ENCODE measurements at regions not wholly inside any gene's neighbourhood (a gene's known extent, or its start where the extent isn't known, plus 50 kb on each side); places are given as distances from the start of the nearest gene placed in this dataset.

DNA sequence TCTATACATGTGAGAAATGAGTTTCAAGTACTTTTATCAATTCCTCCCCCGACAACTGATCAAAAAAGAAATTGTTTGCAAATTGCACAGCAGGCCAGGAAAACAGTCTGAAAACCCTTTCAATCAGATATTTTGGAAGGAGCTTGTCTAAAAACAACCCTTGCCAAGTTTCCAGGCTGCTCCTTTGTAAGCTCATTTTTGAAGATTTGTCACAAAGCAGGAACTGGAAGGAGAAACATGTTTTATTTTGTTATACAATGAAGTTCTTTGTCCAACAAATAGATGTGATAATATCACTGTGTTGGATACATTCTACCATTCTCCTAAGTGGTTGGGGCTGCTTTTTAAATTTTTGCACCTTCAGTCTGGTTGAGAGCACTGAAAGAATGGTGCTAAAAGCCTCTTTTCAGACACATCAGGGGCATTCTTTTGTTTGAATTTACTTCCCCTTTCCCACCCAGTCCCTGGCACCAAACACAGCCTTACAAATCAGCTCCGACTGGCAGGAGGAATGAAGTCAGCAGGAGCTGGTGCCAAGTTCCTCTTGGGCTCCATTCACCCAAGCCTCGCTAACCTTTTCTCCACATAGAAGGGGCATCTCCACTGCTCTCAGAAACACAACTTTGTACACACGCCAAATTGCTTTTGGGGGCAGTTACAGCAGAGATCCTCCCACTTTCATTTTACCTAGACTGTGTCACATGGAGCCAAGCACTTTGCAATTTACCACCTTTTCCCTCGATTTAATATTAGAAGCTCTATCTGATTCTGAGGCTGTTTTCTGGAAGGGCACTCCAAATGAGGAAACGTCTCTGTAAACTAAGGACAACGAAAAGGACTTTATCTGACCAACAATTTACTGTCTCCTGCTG lies 88.0 kb downstream of the C1D start:
- TF ChIP-seq, protein P1, sequence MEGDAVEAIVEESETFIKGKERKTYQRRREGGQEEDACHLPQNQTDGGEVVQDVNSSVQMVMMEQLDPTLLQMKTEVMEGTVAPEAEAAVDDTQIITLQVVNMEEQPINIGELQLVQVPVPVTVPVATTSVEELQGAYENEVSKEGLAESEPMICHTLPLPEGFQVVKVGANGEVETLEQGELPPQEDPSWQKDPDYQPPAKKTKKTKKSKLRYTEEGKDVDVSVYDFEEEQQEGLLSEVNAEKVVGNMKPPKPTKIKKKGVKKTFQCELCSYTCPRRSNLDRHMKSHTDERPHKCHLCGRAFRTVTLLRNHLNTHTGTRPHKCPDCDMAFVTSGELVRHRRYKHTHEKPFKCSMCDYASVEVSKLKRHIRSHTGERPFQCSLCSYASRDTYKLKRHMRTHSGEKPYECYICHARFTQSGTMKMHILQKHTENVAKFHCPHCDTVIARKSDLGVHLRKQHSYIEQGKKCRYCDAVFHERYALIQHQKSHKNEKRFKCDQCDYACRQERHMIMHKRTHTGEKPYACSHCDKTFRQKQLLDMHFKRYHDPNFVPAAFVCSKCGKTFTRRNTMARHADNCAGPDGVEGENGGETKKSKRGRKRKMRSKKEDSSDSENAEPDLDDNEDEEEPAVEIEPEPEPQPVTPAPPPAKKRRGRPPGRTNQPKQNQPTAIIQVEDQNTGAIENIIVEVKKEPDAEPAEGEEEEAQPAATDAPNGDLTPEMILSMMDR (IDR thresholded peaks at IDR 0.05; ENCODE audit: extremely low read depth, missing control alignments), result no peak
- no peak for DNase-seq (ENCODE audit: low spot score)

DNA sequence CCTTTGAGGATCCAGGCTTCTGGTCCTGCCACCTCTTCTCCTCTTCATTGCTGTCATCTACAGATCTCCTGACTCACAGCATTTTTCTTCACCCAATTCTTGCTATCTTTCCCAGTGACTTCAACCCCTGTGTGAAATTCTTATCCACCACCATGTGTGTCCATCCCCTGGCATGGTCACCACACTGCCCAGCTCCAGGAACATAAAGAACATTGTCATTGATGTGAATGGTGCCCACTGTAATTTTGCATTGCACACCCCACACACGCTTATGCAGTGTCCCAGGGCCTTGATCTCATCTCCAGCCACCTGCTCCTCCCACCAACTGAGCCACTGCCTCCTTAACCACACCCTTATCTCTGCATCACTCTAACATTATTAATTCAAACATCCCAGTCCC lies 85.3 kb downstream of the C1D start:
- DNase-seq (ENCODE audit: low spot score), result no peak
- TF ChIP-seq, protein P1 (IDR thresholded peaks at IDR 0.05; ENCODE audit: extremely low read depth, missing control alignments), result no peak

DNA sequence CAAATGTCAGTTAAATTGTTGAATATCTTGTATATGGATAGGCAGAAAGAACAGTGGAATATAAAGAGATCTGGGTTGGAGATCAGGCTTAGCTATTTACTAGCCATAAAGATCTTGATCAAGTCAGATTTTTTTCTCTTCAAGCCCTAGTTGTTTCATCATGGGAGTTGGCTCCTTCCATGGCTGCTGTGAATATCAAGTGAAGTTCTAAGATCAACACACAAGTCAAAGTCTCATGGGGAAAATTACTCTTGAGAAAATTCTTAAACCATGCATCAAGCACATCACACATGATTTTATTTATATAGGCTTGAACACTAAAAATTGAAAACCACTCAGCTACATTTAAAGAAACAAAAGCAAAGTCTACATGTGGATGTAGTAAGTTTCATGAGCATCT lies 79.8 kb downstream of the C1D start:
- no peak for DNase-seq (ENCODE audit: low spot score)
- TF ChIP-seq, protein P1 (IDR thresholded peaks at IDR 0.05; ENCODE audit: extremely low read depth, missing control alignments), result no peak

DNA sequence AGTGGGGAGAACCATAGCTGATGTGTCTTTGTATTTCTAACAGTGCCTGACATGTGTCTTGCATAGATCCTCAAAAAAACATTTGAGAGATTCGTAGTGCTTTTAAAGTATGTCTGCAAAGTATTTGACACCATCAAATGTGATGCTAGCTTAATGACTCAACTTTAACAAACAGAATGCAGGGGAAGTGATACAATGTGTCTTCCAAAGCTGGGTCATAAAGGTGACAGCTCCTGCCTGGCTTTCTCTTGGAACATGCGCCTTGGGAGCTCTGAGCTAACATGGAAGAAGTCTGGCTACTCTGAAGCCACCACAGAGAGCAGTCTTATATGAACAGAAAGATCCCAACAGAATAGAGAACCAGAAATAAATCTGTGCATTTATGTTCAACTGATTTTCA lies 78.2 kb downstream of the C1D start:
- TF ChIP-seq, protein P1 (IDR thresholded peaks at IDR 0.05; ENCODE audit: extremely low read depth, missing control alignments), result no peak
- DNase-seq (ENCODE audit: low spot score), result no peak

DNA sequence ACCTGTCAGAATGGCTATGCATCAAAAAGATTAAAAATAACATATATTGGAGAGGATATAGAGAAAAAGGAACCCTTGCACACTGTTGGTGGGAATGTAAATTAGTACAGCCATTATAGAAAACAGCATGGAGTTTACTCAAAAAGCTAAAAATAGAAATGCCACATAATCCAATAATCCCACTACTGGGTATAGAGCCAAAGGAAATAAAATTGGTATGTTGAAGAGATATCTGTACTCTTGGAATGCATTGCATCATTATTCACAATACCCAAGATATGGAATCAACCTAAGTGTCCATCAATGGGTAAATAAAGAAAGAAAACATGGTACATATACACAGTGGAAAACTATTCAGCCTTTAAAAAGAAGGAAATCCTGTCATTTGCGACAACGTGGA lies 77.2 kb downstream of the C1D start:
- TF ChIP-seq, protein P1 (IDR thresholded peaks at IDR 0.05; ENCODE audit: extremely low read depth, missing control alignments), result no peak
- no peak for DNase-seq (ENCODE audit: low spot score)

DNA sequence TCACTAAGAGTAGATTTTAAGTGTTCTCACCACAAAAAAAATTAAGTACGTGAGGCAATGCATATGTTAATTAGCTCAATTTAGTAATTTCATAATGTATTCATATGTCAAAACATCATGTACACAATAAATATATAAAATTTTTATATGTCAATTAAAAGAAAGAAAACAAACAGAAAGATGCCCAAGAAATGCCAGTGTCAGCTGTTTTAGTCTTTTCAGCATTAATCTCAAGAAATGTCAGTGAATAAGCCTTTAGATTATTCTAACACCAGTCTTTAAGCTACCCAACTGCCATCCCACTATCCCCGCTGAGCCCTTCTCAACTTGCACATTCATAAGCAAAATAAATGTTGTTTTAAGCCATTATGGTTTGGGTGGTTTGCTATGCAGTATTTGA lies 76.5 kb downstream of the C1D start:
- no peak for DNase-seq (ENCODE audit: low spot score)
- TF ChIP-seq, protein P1 (IDR thresholded peaks at IDR 0.05; ENCODE audit: extremely low read depth, missing control alignments), result no peak

Data from GM20000 (cell line).